Activated CD4-positive, alpha-beta T cell treated with anti-CD3 and anti-CD28 coated beads, Interleukin-2, amount 10 ng/mL, durations not matched to agents 7 days and 5 days (primary cell): ENCODE measurements at regions not wholly inside any gene's neighbourhood (a gene's known extent, or its start where the extent isn't known, plus 50 kb on each side); places are given as distances from the start of the nearest gene placed in this dataset.
"Not testable (repeated sequence)": the region's sequence is repeated elsewhere in the genome, so short reads cannot be mapped to it uniquely, and the experiment has no call there.

ENCODE experiments used
- CTCF ChIA-PET: fragments of 350-600 bp; sonication (Branson Sonifier 250); formaldehyde crosslinking; loops from one replicate; lab custom pipeline; 2021; ENCODE audit warnings: antibody characterized with exemption; lab: Charles Lee
- POLR2A ChIA-PET: fragments of 350-600 bp; sonication (Branson Sonifier 250); formaldehyde crosslinking; loops from one replicate; lab custom pipeline; 2021; ENCODE audit warnings: antibody characterized with exemption; lab: Charles Lee
- DNase-seq: peaks from one replicate; pipeline ENCODE4 v3.0.0-alpha.2; 2020
- H3K27ac Mint-ChIP-seq: one replicate; pipeline ENCODE4 v1.8.0; 2021; ENCODE audit warnings: mild to moderate bottlenecking, moderate library complexity, mixed read lengths
- H3K27me3 Mint-ChIP-seq: one replicate; pipeline ENCODE4 v1.8.0; 2021; ENCODE audit warnings: mixed read lengths
- H3K36me3 Mint-ChIP-seq: one replicate; pipeline ENCODE4 v1.8.0; 2021; ENCODE audit warnings: low read depth, mixed read lengths
- H3K4me1 Mint-ChIP-seq: one replicate; pipeline ENCODE4 v1.8.0; 2021; ENCODE audit warnings: mixed read lengths
- H3K4me3 Mint-ChIP-seq: one replicate; pipeline ENCODE4 v1.8.0; 2021; ENCODE audit warnings: mild to moderate bottlenecking, moderate library complexity, mixed read lengths
- H3K9me3 Mint-ChIP-seq: one replicate; pipeline ENCODE4 v1.8.0; 2021; ENCODE audit warnings: mixed read lengths

DNA sequence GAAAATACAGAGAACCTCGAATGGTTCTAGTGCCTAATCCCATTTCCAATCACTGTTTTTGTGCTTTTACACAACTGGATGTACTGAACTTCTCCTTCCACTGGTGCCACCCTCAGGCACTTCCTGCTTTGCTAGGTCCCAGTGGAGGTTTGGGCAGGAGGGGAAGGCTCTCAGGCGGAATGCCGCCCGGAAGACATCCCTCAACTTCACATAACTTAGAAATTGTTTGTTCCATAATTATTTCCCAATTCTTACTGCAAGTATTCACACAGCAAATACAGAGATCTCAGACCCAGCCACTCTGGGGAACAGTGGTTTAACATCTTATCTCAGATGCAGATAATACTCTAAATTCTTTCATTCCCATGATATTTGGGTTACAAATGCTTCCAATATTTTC is 195.7 kb upstream of the IPO5 start:
- Mint-ChIP-seq H3K27ac (no peak overlapping the region), H3K4me3 (no peak overlapping the region)

GRCh38 chr13:97758317-97758716 is 195.2 kb upstream of the IPO5 start:
- H3K9me3 Mint-ChIP-seq: no peaks in the 10 kb centered on the region
- CTCF ChIA-PET: no interaction called here
- POLR2A ChIA-PET: no interaction called here
- H3K36me3 Mint-ChIP-seq: no peaks in the 10 kb centered on the region
- H3K4me3 Mint-ChIP-seq: no peak overlapping the region
- H3K4me1 Mint-ChIP-seq: no peaks in the 10 kb centered on the region
- peaks cover 2% of the 10 kb centered on the region for H3K27me3 Mint-ChIP-seq
- DNase-seq: no peak
- no peak overlapping the region for H3K27ac Mint-ChIP-seq

More for the DNA sequence above, 195.7 kb upstream of the IPO5 start:
- Mint-ChIP-seq H3K4me1 (no peaks in the 10 kb centered on the region), H3K27me3 (peaks cover 2% of the 10 kb centered on the region), H3K36me3 (no peaks in the 10 kb centered on the region), H3K9me3 (no peaks in the 10 kb centered on the region)
- CTCF ChIA-PET: no interaction called here
- DNase-seq: no peak
- POLR2A ChIA-PET: no interaction called here

DNA sequence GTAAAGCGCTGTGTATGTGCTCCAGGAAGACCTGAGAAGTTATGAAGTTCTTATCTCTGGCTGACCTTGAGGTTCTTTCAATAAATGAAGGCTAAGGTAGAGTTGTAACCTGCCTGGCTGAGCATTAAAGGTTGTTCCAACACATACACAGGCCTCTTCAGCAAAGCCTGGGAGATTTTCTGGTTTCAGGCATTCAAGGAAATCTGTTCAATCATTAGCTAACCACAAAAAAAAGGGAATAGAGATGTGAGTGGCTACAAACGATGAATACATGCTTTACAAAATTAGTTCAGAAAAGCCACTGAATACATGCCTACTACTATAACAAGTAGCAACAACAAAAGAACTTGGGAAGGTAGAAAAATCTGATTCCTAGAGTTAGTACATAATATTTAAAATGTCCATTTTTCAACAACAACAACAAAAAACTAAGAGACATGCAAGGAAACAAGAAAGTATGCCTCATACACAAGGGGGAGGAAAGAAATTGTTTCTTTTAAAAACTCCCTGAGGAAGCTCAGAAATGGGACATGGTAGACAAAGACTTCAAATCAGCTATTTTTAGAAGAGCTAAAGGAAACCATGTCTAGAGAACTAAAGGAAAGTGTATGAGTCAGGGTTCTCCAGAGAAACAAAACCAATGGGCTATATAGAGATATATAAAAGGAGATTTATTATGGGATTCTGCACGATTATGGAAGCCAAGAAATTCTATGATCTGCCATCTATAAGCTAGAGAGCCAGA is 191.5 kb upstream of the IPO5 start:
- Mint-ChIP-seq H3K9me3 (peaks cover 4% of the 10 kb centered on the region), H3K36me3 (no peaks in the 10 kb centered on the region), H3K27me3 (peaks cover 2% of the 10 kb centered on the region), H3K4me3 (no peak overlapping the region), H3K4me1 (no peaks in the 10 kb centered on the region), H3K27ac (no peak overlapping the region)
- POLR2A ChIA-PET: no interaction called here
- CTCF ChIA-PET: no interaction called here
- DNase-seq: no peak

- Mint-ChIP-seq H3K27me3 (no peaks in the 10 kb centered on the region), H3K4me3 (no peak overlapping the region), H3K9me3 (peaks cover 4% of the 10 kb centered on the region), H3K4me1 (no peaks in the 10 kb centered on the region), H3K36me3 (no peaks in the 10 kb centered on the region), H3K27ac (no peak overlapping the region)
- DNase-seq: no peak
- ChIA-PET POLR2A (no interaction called here), CTCF (no interaction called here)
Measured at GRCh38 chr13:97766749-97767148, 186.7 kb upstream of the IPO5 start.

- Mint-ChIP-seq H3K4me1 (no peaks in the 10 kb centered on the region), H3K9me3 (peaks cover 4% of the 10 kb centered on the region), H3K36me3 (no peaks in the 10 kb centered on the region), H3K27me3 (no peaks in the 10 kb centered on the region), H3K4me3 (no peak overlapping the region), H3K27ac (no peak overlapping the region)
- ChIA-PET POLR2A (no interaction called here), CTCF (no interaction called here)
- no peak for DNase-seq
Measured at GRCh38 chr13:97768134-97768533, 185.3 kb upstream of the IPO5 start.

DNA sequence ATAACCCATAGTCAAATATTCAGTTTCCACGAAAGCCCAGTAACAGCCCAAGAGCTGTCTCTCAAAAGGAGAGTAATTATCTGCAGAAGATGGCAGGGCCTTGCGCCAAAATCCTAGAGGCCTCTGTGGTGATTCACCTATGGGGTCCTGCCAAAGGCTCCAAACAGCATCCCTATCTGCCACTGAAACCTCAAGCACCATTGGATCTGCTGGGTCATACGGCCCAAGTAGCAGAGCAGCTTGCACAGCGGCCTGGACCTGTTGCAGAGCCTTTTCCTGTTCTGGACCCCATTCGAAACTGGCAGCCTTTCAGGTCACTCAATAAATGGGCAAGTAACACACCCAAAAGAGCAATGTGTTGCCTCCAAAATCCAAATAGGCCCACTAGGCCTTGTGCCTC is 183.2 kb upstream of the IPO5 start:
- POLR2A ChIA-PET, H3K27me3 Mint-ChIP-seq, H3K36me3 Mint-ChIP-seq, H3K9me3 Mint-ChIP-seq, H3K27ac Mint-ChIP-seq, DNase-seq, H3K4me3 Mint-ChIP-seq, CTCF ChIA-PET, H3K4me1 Mint-ChIP-seq: not testable (repeated sequence)

- POLR2A ChIA-PET, DNase-seq, H3K9me3 Mint-ChIP-seq, H3K4me3 Mint-ChIP-seq, H3K4me1 Mint-ChIP-seq, CTCF ChIA-PET, H3K36me3 Mint-ChIP-seq, H3K27me3 Mint-ChIP-seq, H3K27ac Mint-ChIP-seq: not testable (repeated sequence)
Measured at GRCh38 chr13:97772466-97772865, 181.0 kb upstream of the IPO5 start.

DNA sequence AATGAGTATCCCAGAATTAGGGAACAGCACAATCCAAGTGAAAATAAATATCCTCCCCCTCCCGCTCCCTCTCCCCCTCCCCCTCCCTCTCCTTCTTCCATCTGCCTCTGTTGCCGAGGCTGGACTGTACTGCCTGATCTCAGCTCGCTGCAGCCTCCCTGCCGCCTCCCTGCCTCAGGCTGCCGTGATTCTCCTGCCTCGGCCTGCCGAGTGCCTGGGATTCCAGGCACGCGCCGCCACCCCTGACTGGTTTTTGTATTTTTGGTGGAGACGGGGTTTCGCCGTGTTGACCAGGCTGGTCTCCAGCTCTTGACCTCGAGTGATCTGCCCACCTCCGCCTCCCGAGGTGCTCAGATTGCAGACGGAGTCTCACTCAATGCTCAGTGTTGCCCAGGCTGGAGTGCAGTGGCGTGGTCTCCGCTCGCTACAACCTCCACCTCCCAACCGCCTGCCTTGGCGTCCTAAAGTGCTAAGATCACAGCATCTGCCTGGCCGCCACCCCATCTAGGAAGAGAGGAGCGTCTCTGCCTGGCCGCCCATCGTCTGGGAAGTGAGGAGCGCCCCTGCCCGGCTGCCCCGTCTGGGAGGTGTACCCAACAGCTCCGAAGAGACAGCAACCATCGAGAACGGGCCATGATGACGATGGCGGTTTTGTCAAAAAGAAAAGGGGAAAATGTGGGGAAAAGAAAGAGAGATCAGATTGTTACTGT is 178.9 kb upstream of the IPO5 start:
- H3K4me3 Mint-ChIP-seq, H3K4me1 Mint-ChIP-seq, H3K9me3 Mint-ChIP-seq, H3K36me3 Mint-ChIP-seq, H3K27ac Mint-ChIP-seq, POLR2A ChIA-PET, H3K27me3 Mint-ChIP-seq, CTCF ChIA-PET, DNase-seq: not testable (repeated sequence)

DNA sequence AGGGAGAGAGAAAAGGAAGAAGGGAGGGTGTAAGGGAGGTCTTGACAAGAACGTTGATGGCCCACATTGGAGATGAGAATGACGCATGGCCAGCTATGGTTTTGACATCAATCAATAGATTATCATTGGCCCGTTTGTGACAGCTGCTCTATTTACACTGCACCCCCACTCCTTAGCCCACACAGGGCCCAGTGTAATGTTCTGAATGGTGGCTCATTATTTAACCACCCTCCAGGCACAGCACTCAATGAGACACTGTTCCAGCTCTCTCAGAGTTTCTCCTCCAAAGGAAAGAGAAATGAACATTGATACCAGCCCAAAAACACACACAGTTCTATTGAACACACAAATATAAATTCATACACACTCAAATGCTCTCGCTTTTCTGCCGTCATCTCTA is 173.0 kb upstream of the IPO5 start:
- CTCF ChIA-PET: no interaction called here
- Mint-ChIP-seq H3K36me3 (no peaks in the 10 kb centered on the region), H3K27ac (no peak overlapping the region), H3K4me1 (no peaks in the 10 kb centered on the region), H3K4me3 (no peak overlapping the region), H3K9me3 (no peaks in the 10 kb centered on the region), H3K27me3 (no peaks in the 10 kb centered on the region)
- POLR2A ChIA-PET: no interaction called here
- DNase-seq: no peak

DNA sequence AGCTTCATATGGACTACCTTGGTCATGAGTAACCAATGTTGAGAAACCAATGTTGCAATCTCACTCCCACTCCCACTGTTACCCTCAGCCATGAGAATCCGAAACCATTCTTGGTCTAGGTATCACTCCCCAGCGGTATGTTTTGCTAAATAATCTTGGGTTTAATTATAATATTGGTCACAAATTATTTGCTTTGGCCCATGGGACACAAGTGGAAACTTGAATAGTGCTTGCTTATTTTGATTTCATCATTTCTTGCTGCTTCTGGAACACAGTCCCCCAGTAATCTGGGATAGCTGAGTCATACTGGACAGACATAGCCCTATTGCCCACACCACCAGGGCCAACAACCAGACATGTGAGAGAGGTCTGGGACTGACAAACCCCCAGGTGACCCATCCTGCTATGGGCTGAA is 171.6 kb upstream of the IPO5 start:
- Mint-ChIP-seq H3K27ac (no peak overlapping the region), H3K9me3 (no peaks in the 10 kb centered on the region), H3K36me3 (no peaks in the 10 kb centered on the region), H3K4me1 (no peaks in the 10 kb centered on the region), H3K4me3 (no peak overlapping the region), H3K27me3 (no peaks in the 10 kb centered on the region)
- POLR2A ChIA-PET: no interaction called here
- no peak for DNase-seq
- CTCF ChIA-PET: no interaction called here

- CTCF ChIA-PET: no interaction called here
- DNase-seq: no peak
- Mint-ChIP-seq H3K9me3 (peaks cover 11% of the 10 kb centered on the region), H3K27me3 (no peaks in the 10 kb centered on the region), H3K4me3 (no peak overlapping the region), H3K27ac (no peak overlapping the region), H3K36me3 (no peaks in the 10 kb centered on the region), H3K4me1 (no peaks in the 10 kb centered on the region)
- POLR2A ChIA-PET: no interaction called here
Measured at GRCh38 chr13:97786510-97786909, 167.0 kb upstream of the IPO5 start.

DNA sequence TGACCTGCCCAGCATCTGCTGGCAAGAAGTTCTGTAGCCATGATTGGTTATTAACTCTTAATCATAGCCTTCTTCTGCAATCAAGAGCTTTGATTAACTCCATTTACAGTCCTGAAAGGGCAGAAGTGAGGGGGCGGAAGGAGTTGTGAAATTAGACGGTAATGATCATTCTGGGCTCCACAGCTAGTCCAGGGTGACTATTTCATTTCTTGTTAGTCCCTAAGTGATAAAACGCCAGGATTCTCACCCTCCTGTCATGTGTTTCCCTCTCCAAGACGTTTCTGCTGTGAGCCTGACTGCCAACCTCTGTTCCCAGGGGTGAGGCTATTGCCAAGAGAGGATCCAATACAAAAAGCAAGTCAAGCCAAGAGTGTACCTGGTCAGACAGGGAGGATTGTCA is 155.9 kb upstream of the IPO5 start:
- Mint-ChIP-seq H3K4me1 (no peaks in the 10 kb centered on the region), H3K4me3 (no peak overlapping the region), H3K9me3 (peaks cover 13% of the 10 kb centered on the region), H3K36me3 (no peaks in the 10 kb centered on the region), H3K27ac (no peak overlapping the region), H3K27me3 (no peaks in the 10 kb centered on the region)
- DNase-seq: no peak
- ChIA-PET CTCF (no interaction called here), POLR2A (no interaction called here)

DNA sequence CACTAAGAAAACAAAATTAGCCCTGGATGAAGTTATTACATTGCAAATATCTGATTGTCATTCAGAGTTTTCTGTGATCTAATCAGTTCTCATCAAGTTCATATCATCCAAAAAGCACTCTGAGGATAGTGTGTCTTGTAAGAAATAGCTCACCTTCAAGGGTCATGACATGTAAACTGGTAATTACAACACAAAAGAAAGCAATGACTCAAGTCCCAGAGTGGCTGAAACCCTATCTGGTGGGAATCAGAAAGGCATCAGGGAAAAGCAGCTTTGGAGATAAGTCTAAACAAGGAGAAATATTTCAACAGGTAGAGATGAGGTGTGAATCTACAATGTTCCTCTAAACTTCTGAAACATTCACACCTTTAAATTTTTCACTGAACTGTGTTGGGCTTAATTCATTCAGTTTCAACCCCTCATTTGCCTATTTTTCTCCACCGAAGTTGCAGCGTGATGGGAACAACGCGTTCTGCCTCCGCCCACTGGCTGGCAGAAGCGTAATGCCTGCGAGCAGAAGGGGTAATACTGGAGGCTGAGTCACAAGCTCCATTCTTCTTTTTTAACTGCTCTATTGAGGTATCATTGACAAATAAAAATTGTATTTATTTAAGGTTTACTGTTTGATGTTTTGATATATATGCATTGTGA is 155.2 kb upstream of the IPO5 start:
- no peaks in the 10 kb centered on the region for H3K36me3 Mint-ChIP-seq
- ChIA-PET POLR2A (no interaction called here), CTCF (no interaction called here)
- no peaks in the 10 kb centered on the region for H3K4me1 Mint-ChIP-seq
- H3K27ac Mint-ChIP-seq: no peak overlapping the region
- DNase-seq: no peak
- H3K9me3 Mint-ChIP-seq: peaks cover 9% of the 10 kb centered on the region
- H3K27me3 Mint-ChIP-seq: no peaks in the 10 kb centered on the region
- no peak overlapping the region for H3K4me3 Mint-ChIP-seq
